Neural cell (in vitro differentiated cells): ENCODE measurements at regions not wholly inside any gene's neighbourhood (a gene's known extent, or its start where the extent isn't known, plus 50 kb on each side); places are given as distances from the start of the nearest gene placed in this dataset.

Experiments used
- H2AFZ ChIP-seq: fragments of 200-600, 300-800 bp; sonication (generic), shearing (Covaris generic); 2 replicates; pipeline ENCODE4 v1.6.0; 2014; ENCODE audit warnings: low read depth, mild to moderate bottlenecking, antibody characterized with exemption, low read length, moderate library complexity
- H3F3A ChIP-seq: fragments of 200-600 bp; shearing (Covaris generic); 2 replicates; pipeline ENCODE4 v1.6.1; 2016; ENCODE audit warnings: mild to moderate bottlenecking, moderate library complexity, mixed read lengths, antibody characterized with exemption, low read length; ENCODE audit not compliant: insufficient read depth, poor library complexity, severe bottlenecking
- H3K27ac ChIP-seq: fragments of 200-600, 300-800 bp; sonication (generic), shearing (Covaris generic); 2 replicates; pipeline ENCODE4 v1.5.1; 2014; ENCODE audit warnings: mild to moderate bottlenecking, low read length, moderate library complexity
- H3K27me3 ChIP-seq: fragments of 300-800, 200-600 bp; sonication (generic), shearing (Covaris generic); 2 replicates; pipeline ENCODE4 v1.6.0; 2014; ENCODE audit warnings: mild to moderate bottlenecking, low read depth, low read length, moderate library complexity; ENCODE audit not compliant: insufficient read depth
- H3K36me3 ChIP-seq: fragments of 300-800, 200-600 bp; sonication (generic), shearing (Covaris generic); 2 replicates; pipeline ENCODE4 v1.5.1; 2014; ENCODE audit warnings: mild to moderate bottlenecking, antibody characterized with exemption, low read length, moderate library complexity; ENCODE audit not compliant: insufficient read depth
- H3K4me2 ChIP-seq: fragments of 300-800, 200-600 bp; sonication (generic), shearing (Covaris generic); 2 replicates; pipeline ENCODE4 v1.6.0; 2014; ENCODE audit warnings: mild to moderate bottlenecking, low read length
- H3K4me3 ChIP-seq: fragments of 300-800, 200-600 bp; sonication (generic), shearing (Covaris generic); 2 replicates; pipeline ENCODE4 v1.5.1; 2014; ENCODE audit warnings: mild to moderate bottlenecking, low read length, moderate library complexity
- H3K79me2 ChIP-seq: fragments of 200-600 bp; shearing (Covaris generic); replicated peaks from 2 replicates; pipeline ENCODE4 v1.6.0; 2014; ENCODE audit warnings: mild to moderate bottlenecking, low read length, moderate library complexity; ENCODE audit not compliant: insufficient read depth
- H3K9ac ChIP-seq: fragments of 300-800, 200-600 bp; sonication (generic), shearing (Covaris generic); 2 replicates; pipeline ENCODE4 v1.6.1; 2016; ENCODE audit warnings: mild to moderate bottlenecking, low read length, mixed read lengths
- H3K9me2 ChIP-seq: fragments of 200-600 bp; shearing (Covaris generic); 2 replicates; pipeline ENCODE4 v1.6.1; 2016; ENCODE audit warnings: mild to moderate bottlenecking, low read length, mixed read lengths; ENCODE audit not compliant: insufficient read depth
- H3K9me3 ChIP-seq: fragments of 200-600, 300-800 bp; sonication (generic), shearing (Covaris generic); 2 replicates; pipeline ENCODE4 v1.6.1; 2016; ENCODE audit warnings: mild to moderate bottlenecking, mixed run types, low read length, moderate library complexity, mixed read lengths
- H4K20me1 ChIP-seq: fragments of 200-600 bp; shearing (Covaris generic); 2 replicates; pipeline ENCODE4 v1.6.1; 2016; ENCODE audit warnings: mild to moderate bottlenecking, mixed run types; ENCODE audit not compliant: insufficient read depth
- EP300 ChIP-seq: fragments of 450-650 bp; conservative IDR thresholded peaks from 2 replicates; pipeline ENCODE4 v1.6.1; 2014; ENCODE audit warnings: antibody characterized with exemption, mild to moderate bottlenecking, moderate library complexity; ENCODE audit not compliant: poor library complexity, severe bottlenecking
- EZH2 ChIP-seq: fragments of 200-600, 300-800 bp; shearing (Covaris generic), sonication (generic); IDR thresholded peaks from 2 replicates; pipeline ENCODE4 v1.6.1; 2014; ENCODE audit warnings: antibody characterized with exemption, low read length, borderline replicate concordance, mild to moderate bottlenecking; ENCODE audit not compliant: insufficient read depth, poor library complexity, severe bottlenecking
- MXI1 ChIP-seq: fragments of 450-650 bp; conservative IDR thresholded peaks from 2 replicates; pipeline ENCODE4 v1.6.1; 2014; ENCODE audit warnings: antibody characterized with exemption, mild to moderate bottlenecking; ENCODE audit not compliant: poor library complexity, severe bottlenecking
- POLR2AphosphoS5 ChIP-seq: IDR thresholded peaks from 2 replicates; pipeline ENCODE4 v1.6.1; 2012
- RAD21 ChIP-seq: fragments of 450-650 bp; conservative IDR thresholded peaks from 2 replicates; pipeline ENCODE4 v1.6.1; 2014; ENCODE audit warnings: antibody characterized with exemption, mild to moderate bottlenecking, moderate library complexity
- REST ChIP-seq: IDR thresholded peaks from 2 replicates; pipeline ENCODE4 v1.6.1; 2012; ENCODE audit warnings: borderline replicate concordance
- SMC3 ChIP-seq: fragments of 450-650 bp; conservative IDR thresholded peaks from 2 replicates; pipeline ENCODE4 v1.6.1; 2014; ENCODE audit warnings: antibody characterized with exemption, mild to moderate bottlenecking, moderate library complexity; ENCODE audit not compliant: poor library complexity
- TAF1 ChIP-seq: IDR thresholded peaks from 2 replicates; pipeline ENCODE4 v1.6.1; 2012; ENCODE audit warnings: low read depth
- TF ChIP-seq, protein P1 (sequence below): fragments of 450-650 bp; IDR thresholded peaks from 2 replicates; pipeline ENCODE4 v1.5.1; 2014; ENCODE audit warnings: antibody characterized with exemption, mild to moderate bottlenecking, moderate library complexity; ENCODE audit not compliant: poor library complexity, severe bottlenecking

GRCh38 chr18:29191263-29191662 lies 1014.3 kb upstream of the CDH2 start:
- no peaks in the 10 kb centered on the region for H3K79me2 ChIP-seq
- no peaks in the 10 kb centered on the region for H3K36me3 ChIP-seq
- H3F3A ChIP-seq, result no peaks in the 10 kb centered on the region
- H3K27me3 ChIP-seq, result no peaks in the 10 kb centered on the region
- no peaks in the 10 kb centered on the region for H3K9me2 ChIP-seq
- H3K9me3 ChIP-seq, result no peaks in the 10 kb centered on the region
- no peak overlapping the region for H2AFZ ChIP-seq
- no peak overlapping the region for H3K4me3 ChIP-seq
- TF ChIP-seq TAF1 (no peak), EZH2 (no peak), SMC3 (no peak), REST (no peak), EP300 (no peak), POLR2AphosphoS5 (no peak), MXI1 (no peak), RAD21 (no peak)
- TF ChIP-seq, protein P1, sequence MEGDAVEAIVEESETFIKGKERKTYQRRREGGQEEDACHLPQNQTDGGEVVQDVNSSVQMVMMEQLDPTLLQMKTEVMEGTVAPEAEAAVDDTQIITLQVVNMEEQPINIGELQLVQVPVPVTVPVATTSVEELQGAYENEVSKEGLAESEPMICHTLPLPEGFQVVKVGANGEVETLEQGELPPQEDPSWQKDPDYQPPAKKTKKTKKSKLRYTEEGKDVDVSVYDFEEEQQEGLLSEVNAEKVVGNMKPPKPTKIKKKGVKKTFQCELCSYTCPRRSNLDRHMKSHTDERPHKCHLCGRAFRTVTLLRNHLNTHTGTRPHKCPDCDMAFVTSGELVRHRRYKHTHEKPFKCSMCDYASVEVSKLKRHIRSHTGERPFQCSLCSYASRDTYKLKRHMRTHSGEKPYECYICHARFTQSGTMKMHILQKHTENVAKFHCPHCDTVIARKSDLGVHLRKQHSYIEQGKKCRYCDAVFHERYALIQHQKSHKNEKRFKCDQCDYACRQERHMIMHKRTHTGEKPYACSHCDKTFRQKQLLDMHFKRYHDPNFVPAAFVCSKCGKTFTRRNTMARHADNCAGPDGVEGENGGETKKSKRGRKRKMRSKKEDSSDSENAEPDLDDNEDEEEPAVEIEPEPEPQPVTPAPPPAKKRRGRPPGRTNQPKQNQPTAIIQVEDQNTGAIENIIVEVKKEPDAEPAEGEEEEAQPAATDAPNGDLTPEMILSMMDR, result no peak
- no peak overlapping the region for H3K4me2 ChIP-seq
- H3K9ac ChIP-seq, result no peak overlapping the region
- H4K20me1 ChIP-seq, result no peaks in the 10 kb centered on the region
- no peak overlapping the region for H3K27ac ChIP-seq

GRCh38 chr18:29188760-29189159 lies 1011.8 kb upstream of the CDH2 start:
- TF ChIP-seq MXI1 (no peak), RAD21 (no peak), REST (no peak), EP300 (no peak), POLR2AphosphoS5 (no peak), EZH2 (no peak), TAF1 (no peak), SMC3 (no peak)
- TF ChIP-seq, protein P1, result no peak
- no peaks in the 10 kb centered on the region for H3K36me3 ChIP-seq
- no peaks in the 10 kb centered on the region for H3F3A ChIP-seq
- no peak overlapping the region for H3K4me3 ChIP-seq
- H3K27me3 ChIP-seq, result no peaks in the 10 kb centered on the region
- H3K4me2 ChIP-seq, result no peak overlapping the region
- no peaks in the 10 kb centered on the region for H3K9me2 ChIP-seq
- no peak overlapping the region for H2AFZ ChIP-seq
- no peaks in the 10 kb centered on the region for H4K20me1 ChIP-seq
- no peaks in the 10 kb centered on the region for H3K79me2 ChIP-seq
- no peak overlapping the region for H3K27ac ChIP-seq
- no peak overlapping the region for H3K9ac ChIP-seq
- no peaks in the 10 kb centered on the region for H3K9me3 ChIP-seq
